ENCODE measurements at regions not wholly inside any gene's neighbourhood (a gene's known extent, or its start where the extent isn't known, plus 50 kb on each side); places are given as distances from the start of the nearest gene placed in this dataset.

DNA sequence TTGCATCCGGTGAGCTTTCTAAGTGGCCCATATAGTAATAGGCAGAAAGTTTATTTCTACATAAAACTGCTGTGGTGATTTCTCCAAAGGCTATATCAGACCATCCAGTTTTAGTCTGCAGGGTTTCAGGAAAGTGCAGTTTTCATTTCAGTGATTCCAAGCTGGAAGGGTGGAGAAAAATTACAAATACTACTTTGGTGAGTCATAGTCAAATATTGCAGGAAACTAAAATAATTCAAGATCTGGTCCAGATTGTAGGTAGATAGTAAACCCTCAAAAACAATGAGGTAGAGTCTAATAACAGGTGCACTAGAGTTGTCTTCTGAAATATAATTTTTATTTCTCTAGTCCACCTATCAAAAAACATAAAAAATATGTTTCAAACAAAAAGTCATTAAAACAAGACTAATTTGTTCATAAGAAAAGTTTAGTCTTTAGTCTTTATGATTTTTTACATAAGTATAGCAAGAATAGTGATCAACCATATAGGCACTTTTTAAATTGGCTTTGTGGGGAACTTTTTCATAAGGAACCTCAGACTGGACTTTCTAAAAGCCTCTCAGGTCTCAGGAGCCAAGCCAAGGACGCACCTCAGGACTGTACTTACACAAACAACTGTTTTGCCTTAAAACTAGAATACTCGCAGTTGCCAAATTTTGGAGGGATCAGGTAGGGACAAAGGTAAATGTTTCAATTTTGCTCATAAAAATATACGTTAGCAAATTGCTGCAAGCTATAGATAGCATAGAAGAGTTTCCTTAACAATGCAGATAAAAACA is 101.8 kb upstream of the TLR3 start:
- TF ChIP-seq POLR2A (IDR thresholded peaks at IDR 0.05): no peak
- TF ChIP-seq, protein P1, sequence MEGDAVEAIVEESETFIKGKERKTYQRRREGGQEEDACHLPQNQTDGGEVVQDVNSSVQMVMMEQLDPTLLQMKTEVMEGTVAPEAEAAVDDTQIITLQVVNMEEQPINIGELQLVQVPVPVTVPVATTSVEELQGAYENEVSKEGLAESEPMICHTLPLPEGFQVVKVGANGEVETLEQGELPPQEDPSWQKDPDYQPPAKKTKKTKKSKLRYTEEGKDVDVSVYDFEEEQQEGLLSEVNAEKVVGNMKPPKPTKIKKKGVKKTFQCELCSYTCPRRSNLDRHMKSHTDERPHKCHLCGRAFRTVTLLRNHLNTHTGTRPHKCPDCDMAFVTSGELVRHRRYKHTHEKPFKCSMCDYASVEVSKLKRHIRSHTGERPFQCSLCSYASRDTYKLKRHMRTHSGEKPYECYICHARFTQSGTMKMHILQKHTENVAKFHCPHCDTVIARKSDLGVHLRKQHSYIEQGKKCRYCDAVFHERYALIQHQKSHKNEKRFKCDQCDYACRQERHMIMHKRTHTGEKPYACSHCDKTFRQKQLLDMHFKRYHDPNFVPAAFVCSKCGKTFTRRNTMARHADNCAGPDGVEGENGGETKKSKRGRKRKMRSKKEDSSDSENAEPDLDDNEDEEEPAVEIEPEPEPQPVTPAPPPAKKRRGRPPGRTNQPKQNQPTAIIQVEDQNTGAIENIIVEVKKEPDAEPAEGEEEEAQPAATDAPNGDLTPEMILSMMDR (IDR thresholded peaks at IDR 0.05): no peak
- no peak for TF ChIP-seq POLR2AphosphoS5 (IDR thresholded peaks at IDR 0.05)

All from breast epithelium (tissue), 3 donors.